ENCODE measurements at regions not wholly inside any gene's neighbourhood (a gene's known extent, or its start where the extent isn't known, plus 50 kb on each side); places are given as distances from the start of the nearest gene placed in this dataset.

GRCh38 chr1:168381850-168382249, 101.2 kb downstream of the TBX19 start:
- DNase-seq = no peak

GRCh38 chr1:168380945-168381344, 100.3 kb downstream of the TBX19 start:
- no peak for DNase-seq

- DNase-seq = no peak
Observed at GRCh38 chr1:168379104-168379860, 98.6 kb downstream of the TBX19 start.

- no peak for DNase-seq
Observed at GRCh38 chr1:168375566-168376300, 95.1 kb downstream of the TBX19 start.

GRCh38 chr1:168374566-168374965, 93.9 kb downstream of the TBX19 start:
- no peak for DNase-seq

- DNase-seq = no peak
Observed at GRCh38 chr1:168373869-168374268, 93.2 kb downstream of the TBX19 start.

GRCh38 chr1:168372861-168373371, 92.2 kb downstream of the TBX19 start:
- DNase-seq = no peak

GRCh38 chr1:168372307-168372706, 91.6 kb downstream of the TBX19 start:
- no peak for DNase-seq

GRCh38 chr1:168371477-168371876, 90.8 kb downstream of the TBX19 start:
- DNase-seq = no peak

- no peak for DNase-seq
Observed at GRCh38 chr1:168370586-168370985, 89.9 kb downstream of the TBX19 start.

- no peak for DNase-seq
Observed at GRCh38 chr1:168369655-168370054, 89.0 kb downstream of the TBX19 start.

- no peak for DNase-seq
Observed at GRCh38 chr1:168368131-168368530, 87.5 kb downstream of the TBX19 start.

- DNase-seq = no peak
Observed at GRCh38 chr1:168365719-168366479, 85.2 kb downstream of the TBX19 start.
